HG03045 (cell line): ENCODE measurements at regions not wholly inside any gene's neighbourhood (a gene's known extent, or its start where the extent isn't known, plus 50 kb on each side); places are given as distances from the start of the nearest gene placed in this dataset.

Experiments
- ATAC-seq: cut with Tn5 transposase; IDR thresholded peaks from one replicate; pipeline ENCODE4 v1.9.1; 2021; ENCODE audit warnings: mild to moderate bottlenecking, moderate library complexity; ENCODE audit not compliant: unreplicated experiment

DNA sequence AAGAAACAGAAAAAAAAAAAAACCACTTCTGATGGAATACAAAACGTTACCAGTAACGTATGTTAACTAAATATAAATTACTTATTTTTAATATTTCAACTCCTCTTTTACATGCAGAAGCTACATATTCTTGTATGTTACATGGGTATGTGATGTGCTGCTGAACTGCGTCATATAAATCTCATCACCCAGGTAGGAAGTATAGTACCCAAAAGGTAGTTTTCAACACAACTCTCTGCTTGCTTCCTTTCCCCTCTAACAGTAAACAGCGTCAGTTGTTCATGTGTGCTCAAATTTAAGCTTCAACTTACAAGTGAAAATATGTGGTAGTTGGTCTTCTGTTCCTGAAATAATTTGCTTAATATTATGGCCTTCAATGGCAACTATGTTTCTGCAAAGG is 250.0 kb upstream of the RBMY1B start:
- no peak for ATAC-seq

DNA sequence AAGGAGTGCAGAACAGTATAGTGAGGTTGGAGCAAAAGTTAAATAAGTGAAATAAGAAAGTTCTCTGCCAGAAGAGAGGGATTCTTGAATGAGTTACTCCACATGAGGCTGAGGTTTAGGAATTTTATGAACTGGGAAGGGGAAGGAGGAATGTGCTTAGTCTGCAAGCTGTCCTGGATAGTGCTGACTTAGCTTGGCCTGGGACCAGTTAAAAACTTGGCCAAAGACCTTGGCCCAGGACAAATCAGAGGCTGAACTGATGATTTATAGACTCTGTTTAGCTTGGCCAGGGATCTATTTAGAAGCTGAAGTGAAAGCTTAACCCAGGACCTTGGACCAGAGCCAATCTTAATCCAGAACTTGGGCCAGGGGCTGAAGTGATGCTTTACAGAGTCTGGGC is 244.4 kb upstream of the RBMY1B start:
- no peak for ATAC-seq

DNA sequence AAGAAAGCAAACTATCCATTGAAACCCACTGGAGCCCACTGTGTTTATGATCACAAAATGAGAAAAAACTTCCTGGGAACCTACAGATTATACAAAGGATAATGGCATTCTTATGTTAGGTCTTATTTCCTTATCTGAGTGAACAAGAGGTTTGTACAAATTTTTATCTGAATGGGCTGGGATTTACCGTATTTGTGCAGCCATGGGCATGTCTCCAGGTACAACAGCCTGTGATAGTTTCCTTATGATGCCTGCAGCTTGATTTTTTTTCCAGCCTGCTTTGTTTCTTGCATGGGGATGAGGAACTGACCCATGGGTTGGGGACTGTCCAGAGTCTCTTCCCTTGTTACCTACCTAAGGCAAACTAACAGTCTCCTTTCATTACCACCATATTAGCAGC is 244.0 kb upstream of the RBMY1B start:
- no peak for ATAC-seq

DNA sequence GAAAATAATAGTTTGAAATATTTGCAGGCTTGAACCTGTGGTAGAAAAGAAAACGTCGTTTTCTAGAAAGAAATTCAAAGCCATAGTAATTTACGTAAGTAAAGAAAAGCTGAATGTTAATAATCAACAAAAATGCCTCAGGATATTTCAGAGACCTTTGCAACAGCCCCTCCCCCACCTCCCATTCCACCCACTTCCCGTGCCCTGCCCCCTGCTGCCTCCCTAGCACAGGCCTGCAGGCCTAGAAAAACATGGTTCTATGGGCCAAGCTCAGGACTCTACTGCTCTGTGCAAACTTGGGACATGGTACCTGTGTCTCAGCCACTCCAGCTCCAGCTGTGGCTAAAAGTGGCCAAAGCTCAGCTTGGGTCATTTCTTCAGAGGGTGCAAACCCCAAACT is 223.4 kb upstream of the RBMY1B start:
- no peak for ATAC-seq

DNA sequence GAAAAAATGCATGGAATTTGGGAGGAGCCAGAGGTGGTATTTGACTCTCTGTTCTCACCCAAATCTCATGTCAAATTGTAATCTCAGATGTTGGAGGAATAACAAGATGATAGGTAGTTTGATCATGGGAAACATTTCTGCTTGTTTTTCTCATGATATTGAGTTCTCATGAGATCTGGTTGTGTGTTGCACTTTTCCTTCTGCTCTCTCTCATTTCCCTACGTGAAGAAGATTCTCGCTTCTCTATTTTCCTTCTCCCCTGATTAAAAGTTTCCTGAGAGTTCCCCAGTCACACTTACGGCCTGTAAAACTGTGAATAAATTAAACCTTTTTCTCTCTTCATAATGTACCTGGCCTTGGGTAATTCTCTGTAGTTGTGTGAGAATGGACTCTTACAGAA is 222.2 kb upstream of the RBMY1B start:
- ATAC-seq, result no peak

DNA sequence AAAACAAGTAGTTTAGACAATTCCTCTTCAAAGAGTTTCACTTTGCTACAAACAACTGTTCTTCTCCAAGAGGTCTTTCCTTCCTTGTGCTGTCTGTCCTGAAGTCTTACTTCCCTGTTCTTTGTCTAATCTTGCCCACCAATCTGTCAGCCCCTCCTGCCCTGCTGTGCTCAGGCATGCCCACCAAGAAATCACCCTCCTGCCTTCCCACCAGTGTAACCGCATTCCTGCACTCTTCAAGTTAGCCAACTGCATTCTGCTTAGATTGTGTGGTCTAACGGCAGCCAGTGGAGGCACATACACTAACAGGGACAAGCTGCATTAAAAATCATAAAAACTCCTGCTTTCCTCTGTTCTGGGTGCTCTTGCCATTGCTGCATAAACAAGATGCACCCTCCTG is 215.9 kb upstream of the RBMY1B start:
- no peak for ATAC-seq

DNA sequence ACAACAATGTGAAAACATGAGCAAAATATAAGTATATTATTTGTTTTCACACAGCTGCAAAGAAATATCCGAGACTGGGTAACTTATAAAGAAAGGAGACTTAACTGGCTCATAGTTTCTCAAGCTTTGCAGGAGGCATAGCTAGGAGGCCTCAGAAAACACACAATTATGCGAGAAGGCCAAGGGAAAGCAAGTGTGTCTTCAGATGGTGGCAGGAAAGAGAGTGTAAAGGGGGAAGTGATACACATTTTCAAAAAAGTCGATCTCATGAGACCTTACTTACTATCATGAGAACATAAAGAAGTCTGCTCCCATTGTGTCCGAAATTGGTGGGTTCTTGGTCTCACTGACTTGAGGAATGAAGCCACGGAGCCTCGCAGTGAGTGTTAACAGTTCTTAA is 208.9 kb upstream of the RBMY1B start:
- ATAC-seq, result no peak

DNA sequence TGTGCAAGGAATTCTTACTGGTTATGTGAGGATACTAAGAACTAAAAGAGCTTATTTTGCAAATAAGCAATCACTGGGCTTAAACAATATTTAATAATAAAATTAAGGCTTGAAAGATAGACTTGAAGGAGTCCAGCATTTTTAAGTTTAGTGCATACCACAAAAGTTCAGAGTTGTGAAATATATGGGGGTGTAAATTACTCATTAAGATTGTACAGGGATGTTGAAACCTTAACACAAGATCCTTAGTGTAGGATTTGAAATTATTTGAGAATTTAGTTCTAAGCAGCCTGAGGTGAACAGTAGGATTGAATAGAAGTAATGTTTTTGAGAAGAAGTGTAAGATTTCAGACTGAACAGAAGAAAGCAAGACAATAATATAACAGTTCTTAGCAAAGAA is 195.8 kb upstream of the RBMY1B start:
- ATAC-seq, result no peak
